Caco-2 (cell line): ENCODE measurements at regions not wholly inside any gene's neighbourhood (a gene's known extent, or its start where the extent isn't known, plus 50 kb on each side); places are given as distances from the start of the nearest gene placed in this dataset.

Experiments used
- BruUV-seq: library from RNA; stranded (reverse); fragments of 400-500 nt; replicated peaks from 2 replicates; lab custom pipeline; 2021; lab: Mats Ljungman, UMichigan
- CTCF ChIA-PET: fragments of 300-600 bp; sonication (Branson Sonifier 250); formaldehyde crosslinking; loops from one replicate; lab custom pipeline; 2022; ENCODE audit warnings: antibody characterized with exemption; lab: Charles Lee
- POLR2A ChIA-PET: fragments of 300-600 bp; sonication (Branson Sonifier 250); formaldehyde crosslinking; loops from one replicate; lab custom pipeline; 2022; ENCODE audit warnings: antibody characterized with exemption; lab: Charles Lee
- DNase-seq, 2 experiments: peaks; one replicate each; pipeline versions ENCODE4 v3.0.0 to v3.0.0-alpha.2; 2020 to 2022
- H3K27me3 ChIP-seq: replicated peaks from 2 replicates; pipeline ENCODE4 v1.6.0; 2011; ENCODE audit warnings: low read length; ENCODE audit not compliant: control insufficient read depth, insufficient read depth
- H3K36me3 ChIP-seq: 2 replicates; pipeline ENCODE4 v1.5.1; 2011; ENCODE audit warnings: low read length; ENCODE audit not compliant: control insufficient read depth, insufficient read depth
- H3K4me1 ChIP-seq: fragments of 250-450 bp; sonication (Bioruptor Pico); 2 replicates; pipeline ENCODE4 v1.5.1; 2020; ENCODE audit warnings: mild to moderate bottlenecking
- H3K4me3 ChIP-seq: 2 replicates; pipeline ENCODE4 v1.5.1; 2011; ENCODE audit warnings: low read depth, mild to moderate bottlenecking, control low read depth, low read length
- H3K9me3 ChIP-seq: fragments of 250-450 bp; sonication (Bioruptor Pico); 2 replicates; pipeline ENCODE4 v1.5.1; 2020; ENCODE audit warnings: mild to moderate bottlenecking, moderate library complexity
- H3K27ac Mint-ChIP-seq: one replicate; pipeline ENCODE4 v1.8.0; 2022; ENCODE audit warnings: mixed read lengths; ENCODE audit not compliant: unreplicated experiment
- H3K27me3 Mint-ChIP-seq: one replicate; pipeline ENCODE4 v1.8.0; 2022; ENCODE audit warnings: mixed read lengths; ENCODE audit not compliant: insufficient read depth, unreplicated experiment
- H3K36me3 Mint-ChIP-seq: one replicate; pipeline ENCODE4 v1.8.0; 2022; ENCODE audit warnings: mild to moderate bottlenecking, mixed read lengths; ENCODE audit not compliant: insufficient read depth, unreplicated experiment
- H3K4me1 Mint-ChIP-seq: one replicate; pipeline ENCODE4 v1.8.0; 2022; ENCODE audit warnings: low read depth, mixed read lengths; ENCODE audit not compliant: unreplicated experiment
- H3K4me3 Mint-ChIP-seq: one replicate; pipeline ENCODE4 v1.8.0; 2022; ENCODE audit warnings: mild to moderate bottlenecking, moderate library complexity, mixed read lengths; ENCODE audit not compliant: unreplicated experiment
- H3K9me3 Mint-ChIP-seq: one replicate; pipeline ENCODE4 v1.8.0; 2022; ENCODE audit warnings: mixed read lengths; ENCODE audit not compliant: unreplicated experiment
- intact Hi-C: fragments of 100-400 bp; cut with micrococcal nuclease; formaldehyde crosslinking; loops from one replicate; pipeline ENCODE4 v1.10.0; 2022; ENCODE audit not compliant: unreplicated experiment
- TF ChIP-seq, protein P1 (sequence below), 2 experiments: fragments of 200-600 bp in 1 of 2; IDR thresholded peaks; 1 replicate in 1 of 2; 2 replicates in 1 of 2; pipeline versions ENCODE4 v1.5.1 to v1.8.0; 2011 to 2022; ENCODE audit warnings: antibody characterized with exemption in 1 of 2, control low read depth in 1 of 2, inconsistent platforms in 1 of 2, low read depth in 1 of 2, low read length in 1 of 2, mild to moderate bottlenecking in 1 of 2, moderate library complexity in 1 of 2; ENCODE audit not compliant: insufficient read depth in 1 of 2, severe bottlenecking in 1 of 2, unreplicated experiment in 1 of 2

DNA sequence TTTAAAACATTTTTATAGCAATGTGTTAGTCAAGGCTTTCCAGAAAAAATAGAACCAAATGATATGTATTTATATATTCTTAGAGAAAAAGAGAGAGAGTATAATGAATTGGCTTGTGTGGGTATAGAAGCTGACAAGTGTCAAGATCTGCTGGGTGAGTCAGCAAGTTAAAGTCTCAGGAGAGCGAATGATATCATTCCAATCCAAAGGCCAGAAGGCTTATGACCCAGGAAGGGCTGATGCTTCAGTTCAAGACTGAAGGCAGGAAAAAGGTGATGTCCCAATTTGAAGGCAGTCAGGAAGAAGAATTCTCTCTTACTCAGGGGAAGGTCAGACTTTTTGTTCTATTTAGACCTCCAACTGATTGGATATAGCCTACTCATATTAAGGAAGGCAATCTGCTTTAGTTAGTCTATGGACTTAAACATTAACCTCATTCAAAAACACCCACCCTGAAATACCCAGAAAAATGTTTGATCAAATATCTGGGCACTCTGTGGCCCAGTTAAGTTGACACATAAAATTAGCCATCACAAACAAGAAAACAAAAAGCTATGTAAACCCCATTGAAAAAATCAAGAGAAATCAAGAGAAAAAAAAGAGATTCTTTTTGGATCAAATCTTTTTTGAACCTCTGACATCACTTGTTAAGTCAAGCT, 189.6 kb downstream of the PIK3R1 start:
- Histone ChIP-seq H3K27me3 (no peaks in the 10 kb centered on the region), H3K9me3 (no peaks in the 10 kb centered on the region), H3K4me1 (0 out of 2 replicates have a peak, but pooled peaks cover 8% of the 10 kb centered on the region), H3K4me3 (no peak overlapping the region), H3K36me3 (no peaks in the 10 kb centered on the region)
- Mint-ChIP-seq H3K4me1 (peaks cover 6% of the 10 kb centered on the region), H3K27ac (no peak overlapping the region), H3K27me3 (no peaks in the 10 kb centered on the region), H3K36me3 (no peaks in the 10 kb centered on the region), H3K4me3 (no peak overlapping the region), H3K9me3 (peaks cover 8% of the 10 kb centered on the region)
- POLR2A ChIA-PET, result no interaction called here
- intact Hi-C loops, result no loop called here
- CTCF ChIA-PET, result no interaction called here
- TF ChIP-seq, protein P1, sequence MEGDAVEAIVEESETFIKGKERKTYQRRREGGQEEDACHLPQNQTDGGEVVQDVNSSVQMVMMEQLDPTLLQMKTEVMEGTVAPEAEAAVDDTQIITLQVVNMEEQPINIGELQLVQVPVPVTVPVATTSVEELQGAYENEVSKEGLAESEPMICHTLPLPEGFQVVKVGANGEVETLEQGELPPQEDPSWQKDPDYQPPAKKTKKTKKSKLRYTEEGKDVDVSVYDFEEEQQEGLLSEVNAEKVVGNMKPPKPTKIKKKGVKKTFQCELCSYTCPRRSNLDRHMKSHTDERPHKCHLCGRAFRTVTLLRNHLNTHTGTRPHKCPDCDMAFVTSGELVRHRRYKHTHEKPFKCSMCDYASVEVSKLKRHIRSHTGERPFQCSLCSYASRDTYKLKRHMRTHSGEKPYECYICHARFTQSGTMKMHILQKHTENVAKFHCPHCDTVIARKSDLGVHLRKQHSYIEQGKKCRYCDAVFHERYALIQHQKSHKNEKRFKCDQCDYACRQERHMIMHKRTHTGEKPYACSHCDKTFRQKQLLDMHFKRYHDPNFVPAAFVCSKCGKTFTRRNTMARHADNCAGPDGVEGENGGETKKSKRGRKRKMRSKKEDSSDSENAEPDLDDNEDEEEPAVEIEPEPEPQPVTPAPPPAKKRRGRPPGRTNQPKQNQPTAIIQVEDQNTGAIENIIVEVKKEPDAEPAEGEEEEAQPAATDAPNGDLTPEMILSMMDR (IDR thresholded peaks at IDR 0.05; ENCODE audit: insufficient read depth in 1 of 2, low read depth in 1 of 2, low read length in 1 of 2, severe bottlenecking in 1 of 2, unreplicated experiment in 1 of 2), result no peak
- BruUV-seq, result no TSS peak
- no peak for DNase-seq

DNA sequence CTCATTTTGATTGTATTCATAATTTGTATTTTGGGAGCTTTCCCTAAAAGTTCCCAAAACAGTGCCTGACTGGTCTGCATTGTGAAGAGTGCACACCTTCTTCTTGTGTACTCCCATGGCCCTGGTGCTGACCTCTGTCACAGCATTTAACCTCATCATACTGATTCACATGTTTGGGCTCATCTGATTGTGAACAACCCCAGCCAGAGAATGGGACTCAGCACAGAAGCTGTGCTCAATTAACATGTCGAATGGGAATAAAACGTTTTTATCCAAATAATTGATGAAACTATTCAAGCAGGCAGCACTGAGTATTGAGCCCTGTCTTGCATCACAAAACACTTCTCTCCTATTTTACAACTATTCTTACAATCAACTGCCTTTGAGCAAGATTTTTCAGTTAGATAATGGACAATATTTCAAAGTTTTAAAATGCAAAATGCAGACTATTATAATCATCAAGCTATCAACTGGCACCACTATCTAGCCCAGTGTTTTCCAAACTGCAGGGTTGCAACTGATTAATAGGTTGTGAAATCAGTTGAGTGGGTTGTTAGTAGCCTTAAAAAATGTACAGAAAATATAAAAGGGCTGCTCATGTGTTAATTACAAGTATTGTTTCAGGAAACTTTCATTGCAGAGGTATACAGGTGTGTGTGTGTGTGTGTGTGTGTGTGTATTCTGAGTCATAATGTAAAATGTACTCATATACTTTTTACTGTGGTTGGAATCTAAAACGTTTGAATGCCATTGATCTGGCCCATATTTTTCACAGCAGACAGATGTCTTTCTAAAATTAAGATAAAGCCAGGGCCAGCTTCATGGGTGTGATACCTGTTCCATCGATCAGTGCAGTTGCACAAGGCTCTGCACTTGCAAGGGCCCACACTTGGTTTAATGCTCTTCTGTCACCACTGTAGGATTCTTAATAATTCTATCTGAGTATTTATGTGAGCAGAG, 190.5 kb downstream of the PIK3R1 start:
- BruUV-seq, result no TSS peak
- H3K4me1 Mint-ChIP-seq, result peaks cover 6% of the 10 kb centered on the region
- no peaks in the 10 kb centered on the region for H3K36me3 Mint-ChIP-seq
- peaks cover 8% of the 10 kb centered on the region for H3K9me3 Mint-ChIP-seq
- no peaks in the 10 kb centered on the region for H3K9me3 ChIP-seq
- H3K27me3 ChIP-seq, result no peaks in the 10 kb centered on the region
- TF ChIP-seq, protein P1 (IDR thresholded peaks at IDR 0.05; ENCODE audit: insufficient read depth in 1 of 2, low read depth in 1 of 2, low read length in 1 of 2, severe bottlenecking in 1 of 2, unreplicated experiment in 1 of 2), result no peak
- no peak overlapping the region for H3K4me3 ChIP-seq
- DNase-seq, result no peak
- 0 out of 2 replicates have a peak, but pooled peaks cover 8% of the 10 kb centered on the region for H3K4me1 ChIP-seq
- no peaks in the 10 kb centered on the region for H3K36me3 ChIP-seq
- ChIA-PET CTCF (no interaction called here), POLR2A (no interaction called here)
- H3K27me3 Mint-ChIP-seq, result no peaks in the 10 kb centered on the region
- no peak overlapping the region for H3K4me3 Mint-ChIP-seq
- intact Hi-C loops, result no loop called here
- no peak overlapping the region for H3K27ac Mint-ChIP-seq

DNA sequence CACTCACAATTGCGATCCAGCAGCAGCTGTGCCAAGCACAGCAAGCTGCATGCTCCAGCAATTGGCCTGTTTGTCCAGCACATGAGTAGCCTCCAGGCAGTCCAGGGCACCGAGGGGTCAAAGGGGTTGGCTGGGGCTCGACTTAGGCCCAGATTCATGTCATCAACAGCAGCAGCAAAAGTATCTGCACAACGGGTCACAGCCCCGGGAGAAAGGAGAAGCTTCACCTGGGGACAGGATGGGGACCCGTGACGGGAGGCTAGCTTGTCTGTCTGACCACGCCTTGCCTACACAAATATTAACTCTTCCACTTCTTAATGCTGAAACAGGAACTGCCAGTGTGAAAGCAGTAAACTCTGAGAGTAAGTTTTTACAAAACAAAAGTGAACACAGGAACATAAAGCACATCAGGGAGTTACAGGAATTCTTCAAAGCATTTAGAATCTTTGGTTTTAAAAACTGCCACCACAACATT, 191.2 kb downstream of the PIK3R1 start:
- TF ChIP-seq, protein P1 (IDR thresholded peaks at IDR 0.05; ENCODE audit: insufficient read depth in 1 of 2, low read depth in 1 of 2, low read length in 1 of 2, severe bottlenecking in 1 of 2, unreplicated experiment in 1 of 2), result no peak
- Histone ChIP-seq H3K9me3 (no peaks in the 10 kb centered on the region), H3K4me3 (no peak overlapping the region), H3K36me3 (no peaks in the 10 kb centered on the region), H3K27me3 (no peaks in the 10 kb centered on the region), H3K4me1 (0 out of 2 replicates have a peak, but pooled peaks cover 8% of the 10 kb centered on the region)
- Mint-ChIP-seq H3K4me1 (peaks cover 6% of the 10 kb centered on the region), H3K9me3 (peaks cover 3% of the 10 kb centered on the region), H3K27me3 (no peaks in the 10 kb centered on the region), H3K4me3 (no peak overlapping the region), H3K36me3 (no peaks in the 10 kb centered on the region), H3K27ac (no peak overlapping the region)
- CTCF ChIA-PET, result no interaction called here
- POLR2A ChIA-PET, result no interaction called here
- BruUV-seq, result no TSS peak
- peak in 1 of 2 experiments; percentile 47 for DNase-seq
- intact Hi-C loops, result no loop called here
